ENCODE measurements at regions not wholly inside any gene's neighbourhood (a gene's known extent, or its start where the extent isn't known, plus 50 kb on each side); places are given as distances from the start of the nearest gene placed in this dataset.

DNA sequence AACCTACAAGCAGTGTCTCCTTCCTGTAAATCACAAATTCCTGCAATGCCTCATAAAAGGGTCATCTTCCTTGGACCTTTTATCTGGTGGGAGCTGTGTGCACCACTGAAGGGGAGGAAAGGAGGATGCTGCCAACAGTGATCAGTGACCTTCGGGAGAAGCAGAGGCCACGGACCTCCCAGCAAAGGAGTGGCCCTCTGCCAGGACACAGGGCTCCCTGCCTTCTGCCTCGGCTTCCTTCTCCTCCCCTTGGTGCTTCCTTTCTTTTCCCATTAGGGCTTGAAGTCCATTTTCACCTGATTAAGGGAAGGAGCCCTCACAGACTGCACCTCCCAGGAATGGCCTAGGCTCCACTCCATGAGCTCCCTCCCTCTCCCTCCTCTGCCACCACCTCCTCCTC lies 85.3 kb upstream of the ITGA6 start:
- TF ChIP-seq, protein P1, sequence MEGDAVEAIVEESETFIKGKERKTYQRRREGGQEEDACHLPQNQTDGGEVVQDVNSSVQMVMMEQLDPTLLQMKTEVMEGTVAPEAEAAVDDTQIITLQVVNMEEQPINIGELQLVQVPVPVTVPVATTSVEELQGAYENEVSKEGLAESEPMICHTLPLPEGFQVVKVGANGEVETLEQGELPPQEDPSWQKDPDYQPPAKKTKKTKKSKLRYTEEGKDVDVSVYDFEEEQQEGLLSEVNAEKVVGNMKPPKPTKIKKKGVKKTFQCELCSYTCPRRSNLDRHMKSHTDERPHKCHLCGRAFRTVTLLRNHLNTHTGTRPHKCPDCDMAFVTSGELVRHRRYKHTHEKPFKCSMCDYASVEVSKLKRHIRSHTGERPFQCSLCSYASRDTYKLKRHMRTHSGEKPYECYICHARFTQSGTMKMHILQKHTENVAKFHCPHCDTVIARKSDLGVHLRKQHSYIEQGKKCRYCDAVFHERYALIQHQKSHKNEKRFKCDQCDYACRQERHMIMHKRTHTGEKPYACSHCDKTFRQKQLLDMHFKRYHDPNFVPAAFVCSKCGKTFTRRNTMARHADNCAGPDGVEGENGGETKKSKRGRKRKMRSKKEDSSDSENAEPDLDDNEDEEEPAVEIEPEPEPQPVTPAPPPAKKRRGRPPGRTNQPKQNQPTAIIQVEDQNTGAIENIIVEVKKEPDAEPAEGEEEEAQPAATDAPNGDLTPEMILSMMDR (IDR thresholded peaks at IDR 0.05), result no peak
- no peak for TF ChIP-seq EZH2 (IDR thresholded peaks at IDR 0.05)

Data from neural progenitor cell (in vitro differentiated cells).